Hepatocyte (in vitro differentiated cells): ENCODE measurements at regions not wholly inside any gene's neighbourhood (a gene's known extent, or its start where the extent isn't known, plus 50 kb on each side); places are given as distances from the start of the nearest gene placed in this dataset.

ENCODE experiments used
- DNase-seq: peaks from one replicate; pipeline ENCODE4 v3.0.0-alpha.2; 2016; ENCODE audit warnings: low spot score
- H2AFZ ChIP-seq: fragments of 200-600 bp; sonication (generic); 2 replicates; pipeline ENCODE4 v1.6.0; 2016; ENCODE audit warnings: antibody characterized with exemption, mild to moderate bottlenecking
- H3K27ac ChIP-seq: fragments of 200-600 bp; sonication (generic); 2 replicates; pipeline ENCODE4 v1.5.1; 2016; ENCODE audit warnings: mild to moderate bottlenecking
- H3K27me3 ChIP-seq: fragments of 200-600 bp; sonication (generic); 2 replicates; pipeline ENCODE4 v1.6.1; 2016
- H3K36me3 ChIP-seq: fragments of 200-600 bp; sonication (generic); replicated peaks from 2 replicates; pipeline ENCODE4 v1.5.1; 2016; ENCODE audit warnings: low read depth; ENCODE audit not compliant: insufficient read depth
- H3K4me1 ChIP-seq: fragments of 200-600 bp; sonication (generic); 2 replicates; pipeline ENCODE4 v1.5.1; 2016; ENCODE audit warnings: mild to moderate bottlenecking, moderate library complexity; ENCODE audit not compliant: insufficient read depth
- H3K4me2 ChIP-seq: fragments of 200-600 bp; sonication (generic); 2 replicates; pipeline ENCODE4 v1.6.0; 2016
- H3K4me3 ChIP-seq: fragments of 200-600 bp; sonication (generic); 2 replicates; pipeline ENCODE4 v1.5.1; 2016; ENCODE audit warnings: mild to moderate bottlenecking
- H3K79me2 ChIP-seq: fragments of 200-600 bp; sonication (generic); 2 replicates; pipeline ENCODE4 v1.6.0; 2017; ENCODE audit warnings: mild to moderate bottlenecking
- H3K9me2 ChIP-seq: fragments of 200-600 bp; sonication (generic); replicated peaks from 2 replicates; pipeline ENCODE4 v1.6.0; 2017; ENCODE audit warnings: mild to moderate bottlenecking; ENCODE audit not compliant: insufficient read depth
- H3K9me3 ChIP-seq: fragments of 200-600 bp; sonication (generic); 2 replicates; pipeline ENCODE4 v1.5.1; 2016; ENCODE audit warnings: low read depth, mild to moderate bottlenecking
- H4K20me1 ChIP-seq: fragments of 200-600 bp; sonication (generic); 2 replicates; pipeline ENCODE4 v1.6.0; 2016; ENCODE audit warnings: mild to moderate bottlenecking; ENCODE audit not compliant: insufficient read depth, poor library complexity, severe bottlenecking
- CTCF ChIP-seq: fragments of 200-600 bp; sonication (generic); IDR thresholded peaks from 2 replicates; pipeline ENCODE4 v1.5.1; 2016; ENCODE audit warnings: antibody characterized with exemption, mild to moderate bottlenecking; ENCODE audit not compliant: poor library complexity
- EZH2 ChIP-seq: fragments of 200-600 bp; sonication (generic); IDR thresholded peaks from 2 replicates; pipeline ENCODE4 v1.6.1; 2016; ENCODE audit warnings: antibody characterized with exemption, mild to moderate bottlenecking, borderline replicate concordance
- EZH2phosphoT487 ChIP-seq: fragments of 200-600 bp; sonication (generic); IDR thresholded peaks from one replicate; pipeline ENCODE4 v1.6.1; 2018; ENCODE audit warnings: antibody characterized with exemption, mild to moderate bottlenecking, low read depth, moderate library complexity; ENCODE audit not compliant: unreplicated experiment, severe bottlenecking
- WGBS: methylation state at CpG from one replicate; pipeline ENCODE4 v1.1.6; 2016; ENCODE audit warnings: low lambda C conversion rate; ENCODE audit errors: missing lambda C conversion rate; 5-methylcytosine and 5-hydroxymethylcytosine counted together

GRCh38 chr20:52621401-52621800 lies 350.8 kb upstream of the TSHZ2 start:
- Histone ChIP-seq H3K9me3 (no peaks in the 10 kb centered on the region), H3K4me1 (no peaks in the 10 kb centered on the region), H3K79me2 (no peaks in the 10 kb centered on the region), H4K20me1 (no peaks in the 10 kb centered on the region), H3K9me2 (no peaks in the 10 kb centered on the region), H3K36me3 (no peaks in the 10 kb centered on the region), H2AFZ (no peak overlapping the region), H3K27ac (no peak overlapping the region), H3K27me3 (no peaks in the 10 kb centered on the region), H3K4me2 (no peak overlapping the region), H3K4me3 (no peak overlapping the region)
- TF ChIP-seq EZH2, result no peak
- no peak for TF ChIP-seq EZH2phosphoT487
- TF ChIP-seq CTCF, result no peak
- WGBS, result 76% methylated on average over 2 of the region's 2 CpGs
- no peak for DNase-seq

GRCh38 chr20:52619671-52620070 lies 352.5 kb upstream of the TSHZ2 start:
- H3K36me3 ChIP-seq, result no peaks in the 10 kb centered on the region
- H3K79me2 ChIP-seq, result no peaks in the 10 kb centered on the region
- DNase-seq, result no peak
- H3K27me3 ChIP-seq, result no peaks in the 10 kb centered on the region
- TF ChIP-seq EZH2phosphoT487 (no peak), EZH2 (no peak), CTCF (no peak)
- no peaks in the 10 kb centered on the region for H3K4me1 ChIP-seq
- H2AFZ ChIP-seq, result no peak overlapping the region
- no peaks in the 10 kb centered on the region for H4K20me1 ChIP-seq
- H3K9me3 ChIP-seq, result no peaks in the 10 kb centered on the region
- no peak overlapping the region for H3K4me3 ChIP-seq
- H3K27ac ChIP-seq, result no peak overlapping the region
- H3K9me2 ChIP-seq, result no peaks in the 10 kb centered on the region
- WGBS, result 74% methylated on average over 3 of the region's 3 CpGs
- no peak overlapping the region for H3K4me2 ChIP-seq

DNA sequence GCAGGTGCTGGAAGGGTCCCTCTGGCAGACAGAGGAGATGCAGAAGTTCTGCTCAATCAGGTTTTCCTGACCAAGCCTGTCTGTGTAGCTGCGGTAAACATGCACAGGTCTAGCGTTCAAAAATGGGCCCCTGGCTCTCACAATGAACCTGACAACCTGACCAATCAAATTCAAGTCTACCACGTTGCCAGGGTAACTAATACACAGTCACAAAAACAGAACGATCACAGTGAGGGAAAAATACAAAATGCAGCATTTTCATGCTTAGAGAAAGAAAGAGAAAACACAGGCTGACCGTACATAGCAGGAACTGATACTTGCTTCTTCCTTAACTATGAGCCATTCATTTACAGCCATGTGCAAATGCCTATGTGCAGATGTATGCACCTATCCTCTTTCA lies 353.1 kb upstream of the TSHZ2 start:
- Histone ChIP-seq H3K9me2 (no peaks in the 10 kb centered on the region), H3K27ac (no peak overlapping the region), H3K79me2 (no peaks in the 10 kb centered on the region), H2AFZ (no peak overlapping the region), H3K4me1 (no peaks in the 10 kb centered on the region), H3K27me3 (no peaks in the 10 kb centered on the region), H3K36me3 (no peaks in the 10 kb centered on the region), H4K20me1 (no peaks in the 10 kb centered on the region), H3K4me3 (no peak overlapping the region), H3K9me3 (no peaks in the 10 kb centered on the region), H3K4me2 (no peak overlapping the region)
- 58% methylated on average over 5 of the region's 5 CpGs for WGBS
- DNase-seq, result peak; percentile 9
- TF ChIP-seq EZH2phosphoT487 (no peak), EZH2 (no peak), CTCF (no peak)

DNA sequence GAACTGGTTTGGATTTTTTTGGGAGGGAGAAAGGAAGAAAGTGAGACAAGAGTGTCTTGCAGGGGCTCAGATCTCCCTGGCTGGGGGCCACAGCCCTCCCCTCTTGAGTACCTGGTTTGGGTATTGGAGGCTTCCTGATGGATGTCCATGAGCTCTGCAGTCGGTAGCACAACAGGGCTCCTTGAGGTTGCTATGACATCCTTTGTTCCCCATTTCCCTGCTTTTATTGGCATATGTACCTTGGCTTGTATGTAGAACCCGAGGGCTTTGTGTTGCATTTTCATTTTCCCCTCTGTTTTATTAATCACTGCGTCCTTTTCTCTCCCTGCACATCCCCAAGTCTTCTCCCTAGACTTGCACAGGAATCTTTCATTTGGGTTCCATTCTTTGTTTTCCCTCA lies 355.5 kb upstream of the TSHZ2 start:
- no peak overlapping the region for H3K4me2 ChIP-seq
- H3K4me3 ChIP-seq, result no peak overlapping the region

More for the DNA sequence above, 355.5 kb upstream of the TSHZ2 start:
- Histone ChIP-seq H3K9me3 (no peaks in the 10 kb centered on the region), H2AFZ (no peak overlapping the region), H3K9me2 (no peaks in the 10 kb centered on the region), H3K27ac (no peak overlapping the region), H3K27me3 (no peaks in the 10 kb centered on the region), H4K20me1 (no peaks in the 10 kb centered on the region), H3K36me3 (no peaks in the 10 kb centered on the region), H3K79me2 (no peaks in the 10 kb centered on the region), H3K4me1 (no peaks in the 10 kb centered on the region)
- TF ChIP-seq EZH2phosphoT487 (no peak), CTCF (no peak), EZH2 (no peak)
- 72% methylated on average over 3 of the region's 3 CpGs for WGBS
- DNase-seq, result no peak
